Inferior parietal cortex (tissue), 1 donor: ENCODE measurements at regions not wholly inside any gene's neighbourhood (a gene's known extent, or its start where the extent isn't known, plus 50 kb on each side); places are given as distances from the start of the nearest gene placed in this dataset.
"Not testable (repeated sequence)": the region's sequence is repeated elsewhere in the genome, so short reads cannot be mapped to it uniquely, and the experiment has no call there.

Experiments used
- DNase-seq: peaks from one replicate; pipeline ENCODE4 v3.0.0-alpha.2; 2016; ENCODE audit errors: extremely low spot score

DNA sequence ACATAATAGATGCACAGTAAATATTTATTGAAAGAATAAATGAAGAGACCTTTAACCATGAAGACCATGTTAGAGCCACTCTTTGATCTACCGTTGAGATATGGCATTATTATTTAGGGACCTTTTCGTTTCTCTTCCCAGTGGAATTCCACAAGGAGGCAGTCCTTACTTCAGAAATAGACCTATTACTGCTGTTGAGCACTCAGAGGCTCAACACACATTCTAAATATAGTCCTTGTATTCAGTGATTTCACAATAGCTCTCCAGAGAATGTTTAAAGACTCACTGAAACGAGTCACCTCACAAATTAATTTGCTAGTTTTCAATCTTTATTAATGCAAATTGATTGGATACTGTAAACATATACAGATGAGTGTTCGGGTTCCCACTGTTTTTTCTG, 603.8 kb downstream of the CDH8 start:
- no peak for DNase-seq

DNA sequence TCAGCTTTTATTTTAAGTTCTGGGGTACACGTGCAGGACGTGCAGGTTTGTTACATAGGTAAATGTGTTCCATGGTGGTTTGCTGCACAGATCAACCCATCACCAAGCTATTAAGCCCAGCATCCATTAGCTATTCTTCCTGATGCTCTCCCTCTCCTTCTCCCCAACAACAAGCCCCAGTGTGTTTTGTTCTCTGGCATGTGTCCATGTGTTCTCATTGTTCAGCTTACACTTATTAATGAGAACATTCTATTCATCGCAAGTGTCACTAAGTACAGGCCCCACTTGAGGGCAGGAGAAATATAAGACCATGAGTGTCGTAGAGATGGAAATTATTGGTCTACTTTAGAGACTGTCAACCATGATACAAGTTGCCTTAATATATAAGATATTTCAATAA, 615.1 kb downstream of the CDH8 start:
- peak; percentile 34 for DNase-seq

DNA sequence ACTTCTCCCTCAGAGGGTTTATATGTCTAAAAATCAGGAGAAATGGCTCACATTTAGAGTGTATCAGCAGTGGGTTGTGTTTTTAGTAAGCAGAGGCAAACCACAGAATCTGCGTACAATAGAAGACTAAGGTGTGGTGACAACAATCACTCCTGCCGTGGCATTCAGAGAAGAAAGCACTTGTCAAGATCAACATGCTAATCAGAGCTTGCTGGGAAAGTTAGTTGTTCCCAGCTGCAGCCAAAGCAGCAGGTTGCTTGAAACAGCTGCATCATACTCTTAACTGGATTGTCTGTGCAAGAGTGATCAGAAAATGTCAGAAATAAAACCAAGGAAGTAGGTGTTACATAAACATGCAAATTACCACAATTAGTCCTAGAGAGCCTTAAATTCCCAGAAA, 616.4 kb downstream of the CDH8 start:
- DNase-seq, result no peak

DNA sequence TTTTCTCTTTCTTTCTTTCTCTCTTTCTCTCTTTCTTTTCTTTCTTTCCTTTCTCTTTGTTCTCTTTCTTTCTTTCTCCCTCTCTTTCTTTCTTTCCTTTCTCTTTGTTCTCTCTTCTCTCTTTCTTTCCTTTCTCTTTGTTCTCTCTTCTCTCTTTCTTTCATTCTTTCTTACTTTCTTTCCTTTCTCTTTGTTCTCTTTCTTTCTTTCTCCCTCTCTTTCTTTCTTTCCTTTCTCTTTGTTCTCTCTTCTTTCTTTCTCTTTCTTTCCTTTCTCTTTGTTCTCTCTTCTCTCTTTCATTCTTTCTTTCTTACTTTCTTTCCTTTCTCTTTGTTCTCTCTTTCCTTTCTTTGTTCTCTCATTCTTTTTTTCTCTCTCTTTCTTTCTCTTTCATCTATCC, 617.4 kb downstream of the CDH8 start:
- DNase-seq, result not testable (repeated sequence)

DNA sequence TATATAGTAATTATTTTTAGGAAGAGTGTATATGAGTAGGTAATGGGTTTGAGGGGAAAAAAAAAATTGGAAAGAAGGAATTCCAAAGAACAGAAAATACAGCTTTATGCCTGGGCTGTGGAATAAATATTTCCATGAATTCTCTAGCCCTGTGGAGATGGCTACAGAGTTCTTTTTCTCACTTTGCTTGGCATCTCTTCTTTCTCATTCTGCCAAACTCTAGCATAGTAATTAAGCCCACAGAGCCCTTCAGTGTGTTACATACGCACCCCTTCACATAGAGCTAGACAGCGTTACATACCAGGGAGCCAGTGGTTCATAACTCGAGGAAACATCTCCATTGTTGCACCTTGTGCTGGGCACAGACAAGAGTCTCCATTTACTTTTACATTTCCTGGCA, 621.1 kb downstream of the CDH8 start:
- DNase-seq, result no peak

DNA sequence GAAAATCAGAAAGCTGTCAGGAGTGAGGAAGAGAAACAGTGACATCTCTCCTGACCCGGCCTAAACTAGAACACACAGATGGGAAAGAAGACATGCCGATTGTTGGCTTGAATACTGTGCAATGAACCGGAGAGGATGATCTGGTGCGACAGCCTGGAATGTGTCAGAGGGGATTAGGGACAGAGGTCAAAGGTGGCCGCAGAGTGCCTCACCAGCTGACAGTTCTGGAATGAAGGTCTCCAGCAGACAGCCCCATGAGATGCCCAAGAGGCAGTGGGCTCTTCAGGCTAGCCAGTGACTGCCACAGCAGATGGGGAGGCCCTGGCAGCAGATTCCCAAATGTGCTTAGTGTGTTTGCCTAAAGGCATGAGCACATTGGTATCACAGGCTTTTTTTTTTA, 623.2 kb downstream of the CDH8 start:
- no peak for DNase-seq

DNA sequence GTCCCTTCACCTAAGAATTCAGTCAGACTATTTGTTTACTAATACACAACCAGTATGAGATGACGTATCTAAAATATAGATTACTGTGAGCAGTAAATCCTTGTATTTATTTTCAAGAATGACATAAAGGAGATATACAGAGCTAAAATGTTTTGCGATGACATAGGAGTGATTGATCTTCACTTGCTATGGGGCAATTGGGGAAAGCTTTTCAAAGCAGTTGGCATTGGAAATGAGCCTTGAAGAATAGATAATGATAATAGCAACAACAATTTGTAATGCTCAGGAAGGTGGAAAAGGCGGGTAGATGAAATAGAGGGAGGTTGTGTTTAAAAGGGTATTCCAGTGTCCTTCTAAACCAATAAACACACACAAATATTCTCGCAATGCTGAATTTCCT, 623.7 kb downstream of the CDH8 start:
- DNase-seq, result no peak

DNA sequence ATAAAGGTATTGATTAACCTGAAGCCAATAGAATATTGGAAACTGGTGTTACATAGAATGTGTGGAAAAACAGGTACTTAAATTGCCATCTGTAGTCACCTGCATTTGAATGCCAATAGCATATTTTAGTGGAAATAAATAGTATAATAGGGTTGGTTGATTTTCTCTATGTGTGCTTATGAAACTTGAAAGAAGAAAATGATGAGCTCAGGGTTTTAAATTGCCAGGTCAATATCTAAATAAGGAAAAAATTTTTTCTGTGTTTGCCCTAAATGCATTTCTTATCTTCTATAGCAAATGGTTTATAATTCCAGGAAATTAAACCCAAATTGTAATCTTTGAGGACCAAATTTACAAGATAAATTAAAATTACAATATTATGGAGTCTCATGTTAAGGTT, 626.6 kb downstream of the CDH8 start:
- no peak for DNase-seq

DNA sequence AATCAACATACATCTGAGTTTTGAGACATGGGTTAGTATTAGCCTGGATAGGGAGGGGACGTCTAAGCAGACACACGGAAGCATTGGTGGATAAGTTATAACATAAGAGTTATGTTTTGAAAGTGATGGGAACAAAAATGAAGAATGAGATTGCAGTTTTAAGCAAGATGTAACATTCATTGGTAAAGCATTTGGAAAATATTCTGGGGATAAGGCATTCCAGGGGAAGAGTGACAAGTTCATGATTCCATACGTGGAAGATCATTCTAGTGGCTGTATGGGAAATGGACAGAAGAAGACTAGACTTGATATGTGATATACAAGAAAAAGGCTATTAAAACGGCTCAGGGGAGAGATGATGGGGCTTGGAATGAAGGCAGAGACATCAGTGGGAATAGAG, 632.9 kb downstream of the CDH8 start:
- DNase-seq, result no peak

DNA sequence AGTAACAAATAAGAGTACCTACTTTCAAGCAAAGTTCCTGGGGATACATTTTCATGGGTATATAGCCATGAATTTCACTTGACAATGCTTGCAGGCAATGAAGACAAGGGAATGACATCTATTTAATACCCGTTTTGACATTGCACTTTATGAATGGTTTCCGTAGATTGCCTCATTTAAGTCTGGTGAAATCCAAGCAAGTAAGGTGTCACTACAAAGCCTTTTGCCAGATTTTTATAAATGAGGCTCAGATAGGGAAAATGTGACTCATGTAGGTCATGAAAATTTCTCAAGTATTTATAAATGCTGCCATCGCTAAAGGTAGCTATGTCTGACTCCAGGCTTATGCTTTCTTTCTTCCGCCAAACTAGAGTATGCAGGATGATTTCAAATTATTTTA, 644.3 kb downstream of the CDH8 start:
- DNase-seq, result no peak

DNA sequence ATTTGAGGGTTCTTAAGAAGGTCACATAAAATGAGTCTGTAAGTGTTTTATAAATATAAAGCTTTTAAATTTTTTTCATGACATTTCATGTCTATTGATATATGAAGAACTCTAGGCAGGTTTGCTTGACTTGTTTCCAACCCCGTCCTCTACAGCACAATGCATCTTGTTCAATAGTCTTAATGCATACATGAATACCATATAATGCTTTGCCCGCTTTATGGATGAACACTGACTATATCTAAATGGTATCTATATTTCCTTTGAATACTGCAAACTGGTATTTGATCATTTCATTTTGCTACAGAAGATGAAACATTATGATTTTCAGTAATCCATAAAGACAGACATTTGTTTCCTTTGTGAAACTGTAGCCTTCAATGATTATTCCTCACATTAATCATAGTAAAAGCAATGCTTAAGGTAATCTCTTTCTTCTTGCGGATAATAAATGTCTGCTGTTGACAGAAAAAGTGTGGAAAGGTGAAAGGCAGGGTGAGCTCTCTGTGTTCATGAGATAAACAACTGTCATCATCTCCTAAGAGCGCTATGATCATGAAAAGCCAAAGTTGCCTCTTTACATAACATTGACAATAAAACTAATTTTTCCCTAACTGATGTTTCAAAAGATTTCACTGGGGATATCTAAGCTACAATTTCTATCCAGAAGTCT, 645.1 kb downstream of the CDH8 start:
- no peak for DNase-seq

DNA sequence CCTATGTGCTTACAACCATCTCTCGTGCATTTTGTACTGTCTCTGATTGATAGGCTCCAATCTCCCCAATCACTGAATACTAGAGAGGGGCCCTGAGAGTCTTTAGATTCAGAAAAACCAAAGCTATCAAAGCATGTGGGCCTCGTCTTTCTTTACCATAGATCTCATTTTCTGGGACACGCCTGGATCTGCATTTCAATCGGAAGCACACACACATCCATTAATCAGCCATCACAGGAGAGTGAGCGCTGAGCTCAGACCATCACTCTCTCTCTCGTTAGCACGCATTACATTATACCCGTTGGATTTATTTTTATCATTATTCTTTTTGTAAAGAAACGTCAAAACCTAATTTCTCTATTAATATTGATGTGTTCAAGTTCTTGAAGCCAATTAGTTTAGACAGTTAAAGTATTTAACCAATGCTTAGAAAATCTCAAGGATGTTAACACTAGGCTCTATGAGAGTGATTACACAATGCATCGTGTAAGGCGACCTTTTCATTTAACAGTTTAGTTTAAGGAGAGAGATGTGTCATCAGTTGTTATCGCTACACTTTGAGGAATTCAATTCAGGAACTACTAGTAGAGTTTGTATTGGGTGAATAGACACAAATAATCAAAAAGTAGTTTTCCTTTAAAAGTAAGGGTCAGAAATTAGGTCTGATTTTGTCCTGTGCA, 650.7 kb downstream of the CDH8 start:
- no peak for DNase-seq

DNA sequence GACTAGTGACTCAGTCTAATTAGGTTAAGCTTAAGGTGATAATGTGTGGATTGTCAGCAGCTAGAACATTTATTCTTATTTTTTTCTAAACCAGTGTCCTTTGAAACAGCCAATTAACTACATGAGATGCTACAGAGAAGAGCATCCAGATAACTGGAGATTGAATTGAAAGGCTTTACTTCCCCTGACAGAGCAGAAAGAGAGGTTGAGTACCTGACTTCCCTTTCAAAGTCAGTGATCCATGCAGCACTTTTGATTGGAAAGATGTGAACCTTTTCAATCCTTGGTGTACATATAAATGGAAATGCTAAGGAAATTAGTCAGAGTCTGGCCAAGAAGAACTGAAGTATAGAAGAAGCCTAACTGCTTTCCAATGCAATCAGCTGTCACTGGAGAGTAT, 653.8 kb downstream of the CDH8 start:
- no peak for DNase-seq

DNA sequence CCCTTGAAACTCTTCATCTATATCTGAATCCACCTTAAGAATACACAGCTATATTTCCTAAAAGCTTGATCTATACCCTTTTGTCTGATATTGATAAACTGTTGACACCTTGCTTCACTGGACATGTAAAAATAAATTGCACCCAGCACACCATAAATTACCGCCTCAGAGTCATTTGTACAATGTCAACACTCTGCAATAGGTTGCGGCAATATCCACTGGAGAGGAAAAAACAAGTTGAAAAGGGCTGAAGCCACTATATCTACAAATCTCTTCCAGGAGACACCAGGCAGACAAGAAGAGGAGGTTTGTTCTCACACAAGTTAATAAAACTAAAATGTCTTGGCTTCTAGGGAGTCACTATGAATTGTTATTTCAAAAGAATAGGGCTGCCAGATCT, 656.9 kb downstream of the CDH8 start:
- DNase-seq, result no peak

DNA sequence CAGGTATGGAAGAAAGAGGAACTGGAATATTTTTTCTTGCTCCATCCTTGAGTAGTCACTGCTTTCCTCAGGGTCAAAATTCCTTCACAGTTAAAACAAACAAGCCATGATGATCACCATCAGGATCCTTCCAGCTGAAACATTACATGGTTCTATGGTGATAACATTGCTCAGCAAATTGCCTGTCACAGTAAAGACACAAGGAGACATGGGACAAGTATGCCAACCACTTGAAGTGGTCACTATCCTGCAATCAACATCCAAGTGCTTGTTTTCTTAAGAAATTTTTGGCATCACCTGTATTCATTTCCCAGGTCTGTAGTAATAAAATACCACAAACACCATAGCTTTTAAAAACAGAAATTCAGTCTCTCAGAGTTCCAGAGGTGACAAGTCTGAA, 662.2 kb downstream of the CDH8 start:
- DNase-seq, result no peak

DNA sequence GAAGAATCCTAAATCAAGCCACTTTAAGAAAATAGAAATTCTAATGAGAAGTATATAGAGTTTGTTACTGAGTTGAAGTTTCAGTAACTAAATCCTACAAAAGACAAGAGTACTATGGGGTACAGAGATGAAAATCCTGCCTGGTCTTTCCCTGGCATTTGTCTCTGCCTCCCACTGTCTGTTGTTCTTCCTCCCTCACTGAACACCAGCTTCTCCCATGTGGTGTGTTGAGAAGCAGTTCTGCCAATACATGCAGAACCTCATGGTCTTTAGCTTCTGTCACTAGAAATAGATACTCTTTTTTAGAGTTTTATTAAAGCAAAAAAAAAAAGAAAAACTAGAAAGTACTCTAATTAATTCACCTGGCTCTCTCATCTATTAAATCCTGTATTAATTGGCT, 664.4 kb downstream of the CDH8 start:
- no peak for DNase-seq

DNA sequence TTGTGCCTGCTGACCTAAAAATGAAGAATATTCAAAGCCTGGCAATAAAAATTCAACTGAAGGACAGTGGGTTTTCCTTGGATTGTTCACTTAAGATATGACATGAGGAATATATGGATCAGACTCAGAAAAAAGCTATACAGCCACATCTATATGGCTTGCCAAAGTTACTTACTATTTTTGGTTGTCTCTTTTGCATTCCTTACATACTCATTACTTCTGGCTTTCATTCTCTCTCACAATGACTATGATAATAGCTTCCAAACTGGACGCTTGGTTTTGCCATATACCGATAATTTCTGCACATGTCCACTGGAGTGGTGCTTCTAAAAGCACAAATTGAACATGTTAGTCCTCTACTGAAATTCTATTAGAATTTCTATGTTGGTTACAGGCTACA, 664.9 kb downstream of the CDH8 start:
- no peak for DNase-seq

DNA sequence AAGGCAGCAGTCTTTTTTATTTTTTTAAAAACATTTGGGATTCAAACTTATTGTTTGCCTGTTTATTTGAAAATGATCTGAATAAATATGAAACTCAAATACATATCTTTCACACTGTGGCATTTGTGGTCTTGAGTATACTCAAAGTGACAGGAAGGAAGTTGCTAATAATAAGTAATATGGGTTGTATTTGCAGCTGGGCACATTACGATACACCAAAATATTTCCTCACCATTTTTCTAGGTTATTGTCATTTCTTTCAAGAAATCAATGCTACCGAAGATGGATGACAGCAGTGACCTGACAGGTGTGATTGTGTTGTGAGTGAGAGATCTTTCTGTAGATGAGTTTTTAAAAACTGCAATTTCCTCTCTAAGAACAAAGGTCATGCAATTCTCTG, 665.7 kb downstream of the CDH8 start:
- DNase-seq, result no peak

DNA sequence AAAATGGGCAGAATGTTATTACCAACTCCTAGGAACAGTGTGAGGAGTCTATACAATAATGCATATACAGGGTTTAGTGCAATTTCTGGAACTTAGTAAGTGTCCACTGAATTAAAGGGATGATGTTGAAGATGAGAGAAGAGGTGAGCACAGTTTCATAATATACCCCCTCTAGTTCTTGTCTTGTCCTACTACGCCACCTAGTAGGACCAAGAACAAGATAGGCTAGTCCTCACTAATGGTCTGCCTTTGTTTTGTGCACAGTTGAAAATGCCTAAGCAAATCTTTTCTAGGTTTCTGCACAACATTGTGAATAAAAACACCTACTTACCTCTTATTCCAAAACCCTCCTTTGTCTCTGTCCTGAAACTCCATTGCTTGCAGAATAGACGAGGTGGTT, 670.2 kb downstream of the CDH8 start:
- DNase-seq, result no peak

DNA sequence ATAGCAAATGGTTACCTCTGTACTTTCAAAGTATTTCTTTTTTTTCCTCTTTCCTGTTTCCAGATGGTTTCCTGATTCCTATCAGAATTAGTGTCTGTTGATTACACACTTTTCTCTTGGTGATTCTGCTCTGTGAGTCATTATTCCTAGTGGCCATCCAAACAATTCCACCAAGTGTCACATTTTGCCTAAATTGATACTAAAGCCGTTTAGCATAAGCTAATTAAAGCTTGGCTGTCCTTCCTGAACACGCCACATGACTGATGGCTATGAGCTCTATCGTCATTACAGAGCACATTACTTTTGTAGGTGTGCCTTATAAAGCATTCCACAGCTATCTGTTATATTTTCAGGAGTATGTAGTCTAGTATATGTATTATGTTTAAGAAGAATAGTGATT, 671.2 kb downstream of the CDH8 start:
- no peak for DNase-seq

DNA sequence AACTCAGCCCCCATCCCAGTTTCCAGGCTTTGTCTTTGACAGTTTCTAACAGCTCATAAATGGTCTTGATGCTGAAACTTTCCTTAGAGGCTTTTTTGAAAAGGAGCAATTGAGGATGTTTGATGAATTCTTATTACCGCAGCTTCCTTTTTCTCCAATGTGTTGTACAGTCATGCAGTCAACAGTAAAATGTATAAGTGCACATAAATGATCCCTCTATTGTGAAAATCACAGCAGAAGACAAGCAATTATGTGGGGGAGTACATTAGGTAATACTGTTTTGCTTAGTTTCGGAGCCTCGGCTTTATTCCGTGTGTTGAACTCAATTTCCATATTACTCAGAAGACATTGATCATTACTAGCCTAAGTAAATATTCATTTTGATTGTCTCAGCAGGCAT, 673.7 kb downstream of the CDH8 start:
- no peak for DNase-seq

DNA sequence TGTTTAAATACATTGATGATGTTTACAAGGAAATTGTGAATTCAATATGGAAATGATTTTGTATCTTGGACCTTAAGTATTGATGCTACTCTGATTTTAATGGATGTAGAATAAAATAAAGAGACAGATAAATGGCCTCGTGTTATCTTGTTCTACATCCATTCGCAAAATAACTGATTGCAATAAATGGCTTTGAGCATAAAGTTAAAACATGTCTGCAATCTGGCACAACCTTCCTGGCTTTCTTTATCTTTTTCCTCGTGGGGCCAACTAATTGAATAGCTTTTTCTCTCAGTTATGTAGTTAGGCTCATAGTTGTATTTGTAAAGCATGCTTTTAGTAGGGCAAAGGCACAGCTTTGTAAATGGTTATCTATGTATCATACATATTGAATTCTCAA, 691.4 kb downstream of the CDH8 start:
- no peak for DNase-seq

DNA sequence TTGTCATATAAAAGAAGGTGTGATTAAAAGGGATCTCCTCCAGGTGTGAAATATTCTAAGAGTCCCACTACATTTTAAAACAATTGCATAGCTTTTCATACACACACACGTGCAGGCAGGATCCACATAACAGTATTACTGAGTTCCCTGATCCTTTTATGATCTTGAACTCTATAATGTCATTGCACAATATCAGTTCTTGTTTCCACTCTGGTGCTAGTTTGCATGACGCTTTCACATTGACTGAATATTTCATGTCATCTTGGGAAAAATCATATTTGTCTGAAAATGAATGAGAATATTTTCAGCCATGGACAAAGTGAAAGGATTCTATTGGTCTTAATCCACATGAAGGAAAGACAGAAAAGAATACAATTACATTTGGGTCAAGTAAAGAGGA, 703.8 kb downstream of the CDH8 start:
- DNase-seq, result no peak

DNA sequence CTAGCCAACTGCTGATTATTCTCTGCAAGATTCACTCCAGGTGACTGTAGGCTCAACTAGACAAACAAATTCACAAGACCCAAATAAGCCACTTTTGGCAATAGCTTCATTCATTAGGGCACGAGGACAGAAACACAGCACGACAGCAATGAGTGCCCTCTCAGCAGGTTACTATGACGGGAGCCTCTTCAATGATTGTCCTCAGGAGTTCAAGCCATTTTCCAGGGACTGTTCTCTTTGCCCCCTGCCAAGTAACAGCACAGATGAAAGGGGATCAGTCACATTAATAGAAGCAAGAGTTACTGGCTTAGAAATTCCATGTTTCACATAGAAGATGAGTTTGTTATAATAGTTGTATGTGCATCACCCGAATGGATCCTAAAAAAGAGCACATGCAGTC, 712.2 kb downstream of the CDH8 start:
- no peak for DNase-seq
